Esophagus mucosa (tissue), 1 donor: ENCODE measurements at regions not wholly inside any gene's neighbourhood (a gene's known extent, or its start where the extent isn't known, plus 50 kb on each side); places are given as distances from the start of the nearest gene placed in this dataset.
"Not testable (repeated sequence)": the region's sequence is repeated elsewhere in the genome, so short reads cannot be mapped to it uniquely, and the experiment has no call there.

Source experiments
- ATAC-seq: fragments of 200-7000 bp; cut with Tn5 transposase; one replicate; pipeline ENCODE4 v1.9.1; 2020
- donor health status: DM: yes; HTN: yes; CAD: no.

DNA sequence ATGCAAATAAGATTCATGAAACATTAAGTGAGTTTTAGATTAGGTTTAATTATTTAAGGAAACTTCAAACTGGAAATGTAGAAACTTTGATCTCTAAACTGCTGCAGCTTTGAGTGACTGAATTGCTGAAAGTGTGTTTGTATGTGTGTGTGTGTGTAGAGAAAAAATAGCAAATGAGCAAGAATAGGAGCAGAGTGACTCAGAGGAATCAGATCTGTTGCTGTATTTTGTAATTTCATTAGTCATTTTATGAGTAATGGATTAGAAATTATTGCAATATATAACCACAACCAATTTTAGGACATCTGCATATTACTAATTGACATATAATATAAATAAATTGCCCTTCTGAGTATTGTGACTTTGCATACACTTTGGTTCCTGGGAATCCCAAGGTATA lies 52.8 kb upstream of the SLC9A9 start:
- peak; percentile 91 for ATAC-seq

GRCh38 chr3:143902210-143902609 lies 53.9 kb upstream of the SLC9A9 start:
- ATAC-seq, result no peak

DNA sequence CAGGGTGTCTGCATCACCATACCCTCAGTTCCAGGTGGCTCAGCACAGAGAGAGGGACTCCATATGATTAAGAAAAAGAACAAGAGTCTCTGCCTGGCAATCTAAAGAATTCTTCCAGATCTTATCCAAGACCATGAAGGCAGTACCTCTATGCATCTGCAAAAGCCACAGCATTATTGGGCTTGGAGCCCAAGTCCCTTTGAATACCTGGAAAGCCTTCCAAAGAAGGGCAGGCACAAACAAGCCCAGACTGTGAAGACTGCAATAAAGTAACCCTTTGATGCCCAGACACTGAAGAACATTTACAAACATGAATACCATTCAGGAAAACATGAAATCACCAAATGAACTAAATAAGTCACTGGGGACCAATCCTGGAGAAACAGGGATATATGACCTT lies 60.9 kb upstream of the DIPK2A start:
- no peak for ATAC-seq

GRCh38 chr3:143914257-143914656 lies 57.4 kb upstream of the DIPK2A start:
- no peak for ATAC-seq

DNA sequence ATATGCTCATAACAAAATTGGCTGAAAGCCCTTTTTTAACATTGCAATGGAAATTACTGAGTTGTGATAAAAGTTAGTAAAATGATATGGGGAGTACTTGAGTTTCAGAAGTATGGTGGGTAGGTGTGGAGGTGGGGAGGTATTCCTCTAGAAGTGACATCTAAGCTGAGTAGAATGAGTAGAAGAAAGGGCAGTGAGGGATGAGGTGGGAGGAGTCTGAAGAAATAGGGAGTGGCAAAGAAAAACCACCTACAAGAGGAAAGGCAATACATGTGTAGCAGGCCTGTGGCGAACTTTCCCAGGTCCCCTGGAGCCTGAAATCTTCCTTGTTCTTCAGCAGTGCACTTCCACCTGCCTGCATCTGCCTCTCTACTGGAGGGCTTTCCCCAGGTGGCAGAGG lies 52.8 kb upstream of the DIPK2A start:
- ATAC-seq, result no peak

- not testable (repeated sequence) for ATAC-seq
These were observed 50.4 kb upstream of the DIPK2A start for GRCh38 chr3:143921176-143921575.
